Gastrocnemius medialis (tissue), 4 donors: ENCODE measurements at regions not wholly inside any gene's neighbourhood (a gene's known extent, or its start where the extent isn't known, plus 50 kb on each side); places are given as distances from the start of the nearest gene placed in this dataset.

Experiments used
- ATAC-seq, 2 donors: fragments of 150-250 bp; one replicate each; pipeline ENCODE4 v1.9.1; 2016
- DNase-seq, 2 donors: peaks; one replicate each; pipeline ENCODE4 v3.0.0-alpha.2; 2019
- H3K27ac ChIP-seq, 4 donors: fragments of 200-600 bp; sonication (generic); 1 replicate in 1 of 4; 2 replicates in 3 of 4; pipeline ENCODE4 v1.5.1; 2016 to 2018; ENCODE audit warnings: mild to moderate bottlenecking in 2 of 4, moderate library complexity in 1 of 4
- H3K27me3 ChIP-seq, 3 donors: fragments of 200-600 bp; sonication (generic) in 2 of 3; 1 replicate in 1 of 3; 2 replicates in 2 of 3; pipeline versions ENCODE4 v1.5.1 to v1.6.0; 2016 to 2019; ENCODE audit warnings: mild to moderate bottlenecking in 1 of 3, moderate library complexity in 1 of 3
- H3K36me3 ChIP-seq, 2 donors: fragments of 200-600 bp; sonication (generic) in 1 of 2; one replicate each; pipeline ENCODE4 v1.5.1; 2017 to 2018
- H3K4me1 ChIP-seq, 2 donors: fragments of 200-600 bp; sonication (generic) in 1 of 2; one replicate each; pipeline ENCODE4 v1.5.1; 2016 to 2017; ENCODE audit warnings: mild to moderate bottlenecking in 2 of 2
- H3K4me3 ChIP-seq, 4 donors: fragments of 200-600 bp; sonication (generic) in 3 of 4; 1 replicate in 1 of 4; 2 replicates in 3 of 4; pipeline ENCODE4 v1.5.1; 2016 to 2019; ENCODE audit warnings: mild to moderate bottlenecking in 2 of 4
- H3K9me3 ChIP-seq, 3 donors: fragments of 200-600 bp; sonication (generic) in 2 of 3; 1 replicate in 1 of 3; 2 replicates in 2 of 3; pipeline ENCODE4 v1.5.1; 2016 to 2019
- POLR2A ChIP-seq, 2 donors: fragments of 450-650 bp; IDR thresholded peaks; one replicate each; pipeline ENCODE4 v1.6.1; 2017; ENCODE audit warnings: antibody characterized with exemption in 2 of 2, mild to moderate bottlenecking in 2 of 2, moderate library complexity in 2 of 2
- in situ Hi-C, 4 donors: fragments of 200-750 bp; cut with MboI; loops; one replicate each; pipeline versions ENCODE4 v1.15.0 to v1.8.0; 2017; ENCODE audit warnings: low sequenced_read_pairs in 4 of 4
- intact Hi-C: fragments of 100-400 bp; cut with DNase I; formaldehyde crosslinking; loops from one replicate; pipeline ENCODE4 v1.15.1; 2023; ENCODE audit warnings: low total_unique reads
- TF ChIP-seq, protein P1 (sequence below), 5 experiments: fragments of 450-650 bp in 3 of 5; fragments of 200-600 bp in 2 of 5; sonication (generic) in 2 of 5; IDR thresholded peaks in 4 of 5; conservative IDR thresholded peaks in 1 of 5; 1 replicate in 4 of 5; 2 replicates in 1 of 5; pipeline ENCODE4 v1.5.1; 2016 to 2019; ENCODE audit warnings: antibody characterized with exemption in 5 of 5, mild to moderate bottlenecking in 3 of 5, moderate library complexity in 3 of 5

DNA sequence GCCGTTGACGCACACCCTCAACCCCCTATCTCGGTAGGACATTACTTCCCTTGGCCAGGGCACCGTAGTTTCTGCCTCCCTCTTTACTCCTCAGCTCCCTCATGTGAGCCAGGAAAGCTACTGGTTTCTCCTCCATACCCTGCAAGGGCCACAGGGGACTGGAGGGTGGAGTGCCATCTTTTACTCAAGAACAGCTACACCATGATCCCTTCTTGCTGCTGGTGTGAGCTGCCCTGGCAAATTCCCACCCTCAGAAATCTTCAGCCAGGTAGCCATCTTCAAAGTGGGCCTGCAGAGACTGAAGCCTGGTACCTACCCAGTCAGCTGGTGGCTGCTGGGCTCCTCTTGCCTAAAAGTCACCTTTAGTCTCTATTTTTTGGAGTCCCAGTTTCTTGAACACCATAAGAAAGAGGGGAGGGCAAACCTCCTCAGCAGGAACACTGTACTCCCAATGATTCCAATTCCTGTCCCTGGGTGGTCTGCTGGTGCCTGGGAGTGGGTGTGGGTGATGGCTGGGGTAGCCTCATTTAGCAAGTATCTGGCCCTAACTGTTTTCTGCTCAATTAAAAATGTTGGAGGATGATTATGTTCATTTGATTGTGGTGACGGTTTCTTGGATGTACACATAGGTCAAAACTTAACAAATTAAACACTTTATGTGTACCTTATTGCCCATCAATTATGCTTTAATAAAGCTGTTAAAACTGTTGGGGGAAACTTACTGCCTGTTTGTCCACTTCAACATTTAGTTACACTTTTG, 105.0 kb upstream of the NPY start:
- Histone ChIP-seq H3K36me3 (no peaks in the 10 kb centered on the region), H3K4me3 (no peak overlapping the region), H3K27me3 (no peaks in the 10 kb centered on the region), H3K9me3 (no peaks in the 10 kb centered on the region), H3K27ac (no peak overlapping the region), H3K4me1 (no peaks in the 10 kb centered on the region)
- in situ Hi-C loops (no loop called here), intact Hi-C loops (no loop called here)
- TF ChIP-seq POLR2A (IDR thresholded peaks at IDR 0.05), result no peak
- no peak for DNase-seq
- no peak for ATAC-seq

DNA sequence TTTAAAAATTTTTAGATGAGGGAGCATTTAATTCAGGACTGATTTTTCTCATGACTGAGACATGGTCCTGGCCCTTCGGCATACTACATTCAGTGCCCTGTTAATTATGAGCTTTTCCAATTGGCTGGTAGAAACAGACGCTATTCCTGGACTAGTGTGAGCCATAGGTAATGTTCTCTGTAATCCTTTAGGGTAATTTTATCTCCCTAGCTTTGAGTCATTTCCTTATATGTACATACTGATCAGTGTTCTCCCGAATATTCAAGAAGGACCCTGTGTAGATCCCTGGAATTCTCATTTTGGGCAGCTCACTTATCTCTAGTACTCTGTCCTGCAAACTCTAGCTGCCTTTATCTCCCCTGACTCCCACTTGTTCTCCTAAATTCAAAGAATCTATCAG, 92.6 kb upstream of the NPY start:
- Histone ChIP-seq H3K27me3 (no peaks in the 10 kb centered on the region), H3K9me3 (no peaks in the 10 kb centered on the region), H3K27ac (no peak overlapping the region), H3K36me3 (no peaks in the 10 kb centered on the region), H3K4me1 (no peaks in the 10 kb centered on the region), H3K4me3 (no peak overlapping the region)
- DNase-seq (no peak), ATAC-seq (no peak)
- in situ Hi-C loops (no loop called here), intact Hi-C loops (no loop called here)
- TF ChIP-seq, protein P1, sequence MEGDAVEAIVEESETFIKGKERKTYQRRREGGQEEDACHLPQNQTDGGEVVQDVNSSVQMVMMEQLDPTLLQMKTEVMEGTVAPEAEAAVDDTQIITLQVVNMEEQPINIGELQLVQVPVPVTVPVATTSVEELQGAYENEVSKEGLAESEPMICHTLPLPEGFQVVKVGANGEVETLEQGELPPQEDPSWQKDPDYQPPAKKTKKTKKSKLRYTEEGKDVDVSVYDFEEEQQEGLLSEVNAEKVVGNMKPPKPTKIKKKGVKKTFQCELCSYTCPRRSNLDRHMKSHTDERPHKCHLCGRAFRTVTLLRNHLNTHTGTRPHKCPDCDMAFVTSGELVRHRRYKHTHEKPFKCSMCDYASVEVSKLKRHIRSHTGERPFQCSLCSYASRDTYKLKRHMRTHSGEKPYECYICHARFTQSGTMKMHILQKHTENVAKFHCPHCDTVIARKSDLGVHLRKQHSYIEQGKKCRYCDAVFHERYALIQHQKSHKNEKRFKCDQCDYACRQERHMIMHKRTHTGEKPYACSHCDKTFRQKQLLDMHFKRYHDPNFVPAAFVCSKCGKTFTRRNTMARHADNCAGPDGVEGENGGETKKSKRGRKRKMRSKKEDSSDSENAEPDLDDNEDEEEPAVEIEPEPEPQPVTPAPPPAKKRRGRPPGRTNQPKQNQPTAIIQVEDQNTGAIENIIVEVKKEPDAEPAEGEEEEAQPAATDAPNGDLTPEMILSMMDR (IDR thresholded peaks at IDR 0.05 in 4 of 5, conservative IDR thresholded peaks at IDR 0.05 in 1 of 5), result no peak
- no peak for TF ChIP-seq POLR2A (IDR thresholded peaks at IDR 0.05)

DNA sequence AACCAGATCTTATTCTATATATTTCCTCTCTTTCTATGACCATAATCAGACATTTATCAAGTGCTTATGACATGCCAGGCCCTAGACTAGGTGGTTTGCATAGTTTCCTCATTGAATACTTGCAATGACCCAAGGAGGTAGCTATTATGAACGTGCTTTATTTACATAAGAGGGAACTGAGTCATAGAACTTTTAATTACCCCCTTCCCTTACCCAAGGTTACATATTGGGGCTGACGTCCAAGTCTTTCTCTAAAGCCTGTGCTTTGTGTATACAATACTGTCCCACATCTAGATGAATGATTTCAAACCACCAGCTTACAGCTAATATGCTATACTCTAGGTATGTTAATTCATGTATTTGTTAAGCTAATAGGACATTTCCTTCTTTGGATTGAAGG, 91.9 kb upstream of the NPY start:
- no peak overlapping the region for H3K27ac ChIP-seq
- no peaks in the 10 kb centered on the region for H3K9me3 ChIP-seq
- in situ Hi-C loops, result no loop called here
- no peak for DNase-seq
- H3K4me3 ChIP-seq, result no peak overlapping the region
- H3K36me3 ChIP-seq, result no peaks in the 10 kb centered on the region
- no peak for TF ChIP-seq POLR2A (IDR thresholded peaks at IDR 0.05)
- TF ChIP-seq, protein P1 (IDR thresholded peaks at IDR 0.05 in 4 of 5, conservative IDR thresholded peaks at IDR 0.05 in 1 of 5), result no peak
- intact Hi-C loops, result no loop called here
- H3K27me3 ChIP-seq, result no peaks in the 10 kb centered on the region
- no peak for ATAC-seq
- H3K4me1 ChIP-seq, result no peaks in the 10 kb centered on the region

DNA sequence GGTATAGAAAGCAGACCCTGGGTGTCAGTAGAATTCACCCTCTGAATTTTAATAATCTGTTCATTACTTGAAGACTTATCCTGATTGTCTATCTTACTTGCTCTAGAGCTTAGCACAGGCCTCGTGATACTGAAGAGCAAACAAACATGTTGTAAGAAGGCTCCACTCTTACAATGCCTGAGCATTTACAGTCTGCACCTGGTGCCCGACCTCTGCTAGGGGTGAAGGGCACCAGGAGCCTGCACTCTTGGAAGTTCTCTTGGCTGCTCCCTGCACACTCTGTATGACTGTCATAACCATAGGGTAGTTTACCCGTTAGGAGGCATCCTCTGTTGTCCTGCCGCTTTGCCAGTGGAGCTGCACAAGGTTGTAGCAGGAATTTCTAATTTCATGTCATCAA, 91.3 kb upstream of the NPY start:
- DNase-seq (no peak), ATAC-seq (no peak)
- Histone ChIP-seq H3K4me3 (no peak overlapping the region), H3K27ac (no peak overlapping the region), H3K27me3 (no peaks in the 10 kb centered on the region), H3K9me3 (no peaks in the 10 kb centered on the region), H3K36me3 (no peaks in the 10 kb centered on the region), H3K4me1 (no peaks in the 10 kb centered on the region)
- in situ Hi-C loops (no loop called here), intact Hi-C loops (no loop called here)
- no peak for TF ChIP-seq POLR2A (IDR thresholded peaks at IDR 0.05)
- TF ChIP-seq, protein P1 (IDR thresholded peaks at IDR 0.05 in 4 of 5, conservative IDR thresholded peaks at IDR 0.05 in 1 of 5), result no peak

DNA sequence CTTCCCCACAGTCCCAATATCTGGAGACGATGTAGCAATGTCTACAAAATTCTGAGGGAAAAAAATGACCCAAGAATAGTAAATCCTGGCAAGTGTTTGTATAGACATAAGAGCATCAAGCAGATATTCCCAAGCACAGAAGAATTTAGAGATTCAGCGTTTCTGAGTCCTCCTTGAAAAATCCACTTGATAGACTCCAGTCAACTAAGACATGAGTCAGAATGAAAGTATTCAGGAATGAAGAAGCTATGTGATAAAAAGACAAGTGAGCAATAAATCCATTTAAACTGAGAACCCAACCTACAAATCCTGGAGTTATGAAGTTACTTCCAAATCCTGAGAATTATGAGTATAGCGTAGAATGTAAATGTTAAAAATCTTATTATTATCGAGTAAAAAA, 86.1 kb upstream of the NPY start:
- intact Hi-C loops (no loop called here), in situ Hi-C loops (no loop called here)
- Histone ChIP-seq H3K27me3 (no peaks in the 10 kb centered on the region), H3K36me3 (no peaks in the 10 kb centered on the region), H3K9me3 (no peaks in the 10 kb centered on the region), H3K4me3 (no peak overlapping the region), H3K27ac (no peak overlapping the region), H3K4me1 (no peaks in the 10 kb centered on the region)
- ATAC-seq (no peak), DNase-seq (no peak)
- no peak for TF ChIP-seq POLR2A (IDR thresholded peaks at IDR 0.05)
- TF ChIP-seq, protein P1 (IDR thresholded peaks at IDR 0.05 in 4 of 5, conservative IDR thresholded peaks at IDR 0.05 in 1 of 5), result no peak
